ENCODE measurements at regions not wholly inside any gene's neighbourhood (a gene's known extent, or its start where the extent isn't known, plus 50 kb on each side); places are given as distances from the start of the nearest gene placed in this dataset.

GRCh38 chr4:3702561-3703221, 63.5 kb upstream of the ADRA2C start:
- Histone ChIP-seq H3K4me1 (ENCODE audit: low read depth) (no peaks in the 10 kb centered on the region), H3K4me3 (no peak overlapping the region), H3K9me3 (no peaks in the 10 kb centered on the region), H3K36me3 (ENCODE audit: low read depth) (no peaks in the 10 kb centered on the region)
- intact Hi-C loops (cut with DNase I, micrococcal nuclease): no loop called here
- DNase-seq: peak in 2 of 3 donors; percentile 13 to 40
- no peak for ATAC-seq
- no peak for TF ChIP-seq CTCF (IDR thresholded peaks at IDR 0.05)

- TF ChIP-seq CTCF (IDR thresholded peaks at IDR 0.05): no peak
- Histone ChIP-seq H3K36me3 (ENCODE audit: low read depth) (no peaks in the 10 kb centered on the region), H3K4me3 (no peak overlapping the region), H3K9me3 (no peaks in the 10 kb centered on the region), H3K4me1 (ENCODE audit: low read depth) (no peaks in the 10 kb centered on the region)
- no peak for ATAC-seq
- intact Hi-C loops (cut with DNase I, micrococcal nuclease): no loop called here
- DNase-seq: peak in 2 of 3 donors; percentile 7 to 25
Measured at GRCh38 chr4:3701736-3702560, 64.2 kb upstream of the ADRA2C start.

- ATAC-seq (no peak), DNase-seq (peak in 2 of 3 donors; percentile 4 to 46)
- no peak overlapping the region for H3K4me3 ChIP-seq
- H3K4me1 ChIP-seq (ENCODE audit: low read depth): no peaks in the 10 kb centered on the region
- no peaks in the 10 kb centered on the region for H3K36me3 ChIP-seq (ENCODE audit: low read depth)
- intact Hi-C loops (cut with DNase I, micrococcal nuclease): no loop called here
- TF ChIP-seq CTCF (IDR thresholded peaks at IDR 0.05): no peak
- no peaks in the 10 kb centered on the region for H3K9me3 ChIP-seq
Measured at GRCh38 chr4:3701271-3701734, 64.9 kb upstream of the ADRA2C start.

GRCh38 chr4:3700736-3701135, 65.4 kb upstream of the ADRA2C start:
- DNase-seq (peak in 2 of 3 donors; percentile 13 to 25), ATAC-seq (no peak)
- no peaks in the 10 kb centered on the region for H3K36me3 ChIP-seq (ENCODE audit: low read depth)
- intact Hi-C loops (cut with DNase I, micrococcal nuclease): no loop called here
- H3K4me3 ChIP-seq: no peak overlapping the region
- no peaks in the 10 kb centered on the region for H3K4me1 ChIP-seq (ENCODE audit: low read depth)
- H3K9me3 ChIP-seq: no peaks in the 10 kb centered on the region
- TF ChIP-seq CTCF (IDR thresholded peaks at IDR 0.05): no peak

- intact Hi-C loops (cut with DNase I, micrococcal nuclease): no loop called here
- Histone ChIP-seq H3K4me1 (ENCODE audit: low read depth) (no peaks in the 10 kb centered on the region), H3K4me3 (no peak overlapping the region), H3K36me3 (ENCODE audit: low read depth) (no peaks in the 10 kb centered on the region), H3K9me3 (no peaks in the 10 kb centered on the region)
- DNase-seq (peak in 1 of 3 donors; percentile 3), ATAC-seq (no peak)
- TF ChIP-seq CTCF (IDR thresholded peaks at IDR 0.05): no peak
Measured at GRCh38 chr4:3700223-3700622, 66.0 kb upstream of the ADRA2C start.
